GM12892 (cell line): ENCODE measurements at regions not wholly inside any gene's neighbourhood (a gene's known extent, or its start where the extent isn't known, plus 50 kb on each side); places are given as distances from the start of the nearest gene placed in this dataset.

ENCODE experiments used
- DNase-seq: peaks from one replicate; pipeline ENCODE4 v3.0.0; 2011; ENCODE audit not compliant: insufficient read length
- FAIRE-seq: peaks from 2 replicates; lab custom pipeline; 2011; peaks lifted over from hg19 to GRCh38; lab: Jason Lieb, UNC
- POLR2A ChIP-seq: IDR thresholded peaks from 2 replicates; pipeline ENCODE4 v1.6.1; 2011; ENCODE audit warnings: low read depth, low read length, control low read depth
- POLR2AphosphoS5 ChIP-seq: IDR thresholded peaks from 2 replicates; pipeline ENCODE4 v1.6.1; 2011; ENCODE audit warnings: low read depth, low read length, control low read depth
- TAF1 ChIP-seq: IDR thresholded peaks from 2 replicates; pipeline ENCODE4 v1.6.1; 2011; ENCODE audit warnings: low read depth, mild to moderate bottlenecking, control low read depth, low read length, borderline replicate concordance

DNA sequence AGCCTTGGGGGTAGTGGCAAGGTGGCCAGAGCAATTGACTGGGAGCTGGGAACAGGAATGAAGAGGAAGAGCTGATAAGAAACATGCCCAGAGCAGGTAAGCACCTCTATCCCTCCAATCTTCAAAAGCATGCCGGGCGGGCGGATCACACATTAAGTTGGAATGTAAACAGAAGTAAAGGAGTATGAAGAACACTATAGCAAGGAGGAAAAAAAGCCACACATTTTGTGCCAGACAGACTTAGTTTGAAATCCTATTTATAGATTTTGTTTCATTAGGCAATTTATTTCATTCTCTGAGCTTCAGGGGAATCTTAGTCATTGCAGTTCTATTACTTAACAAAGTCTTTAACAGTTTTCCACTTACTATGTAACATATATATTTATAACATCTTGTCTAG is 173.9 kb upstream of the TNC start:
- no peak for DNase-seq
- no peak for FAIRE-seq
- TF ChIP-seq POLR2A (no peak), POLR2AphosphoS5 (no peak), TAF1 (no peak)

DNA sequence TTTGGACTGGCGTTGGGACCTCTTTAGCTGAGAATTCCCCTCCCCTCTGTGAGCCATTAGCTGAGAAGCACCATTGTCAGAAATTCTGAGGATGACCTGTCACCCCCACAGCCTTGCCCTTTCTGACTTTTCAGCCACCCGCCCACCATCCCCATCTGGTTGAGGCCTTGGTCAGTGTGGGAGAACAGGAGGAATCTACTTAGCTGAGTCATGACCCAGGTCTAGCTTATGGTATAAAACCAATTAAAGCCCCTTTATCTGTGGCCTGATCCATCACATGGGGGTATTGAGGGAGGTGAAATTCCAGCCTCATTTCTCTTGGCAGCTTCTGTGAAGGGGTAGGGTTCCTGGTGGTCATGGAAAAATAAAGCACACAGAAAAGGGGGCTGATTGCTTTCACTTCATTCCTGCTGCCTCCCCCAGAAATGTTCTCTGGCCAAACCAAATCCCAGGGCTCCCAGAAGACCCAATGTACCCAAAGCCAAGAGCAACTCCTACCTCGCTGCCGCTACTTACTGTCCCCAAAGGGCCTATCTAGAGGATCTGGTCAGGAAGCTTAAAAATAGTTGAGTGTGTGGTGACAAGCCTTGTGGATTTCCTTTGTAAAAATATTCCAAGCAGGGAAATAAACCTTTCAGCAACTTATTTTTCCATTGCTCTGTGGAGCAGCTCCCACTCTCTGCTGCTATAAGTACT is 174.8 kb upstream of the TNC start:
- DNase-seq: no peak
- no peak for FAIRE-seq
- TF ChIP-seq POLR2AphosphoS5: no peak
- no peak for TF ChIP-seq POLR2A
- no peak for TF ChIP-seq TAF1

DNA sequence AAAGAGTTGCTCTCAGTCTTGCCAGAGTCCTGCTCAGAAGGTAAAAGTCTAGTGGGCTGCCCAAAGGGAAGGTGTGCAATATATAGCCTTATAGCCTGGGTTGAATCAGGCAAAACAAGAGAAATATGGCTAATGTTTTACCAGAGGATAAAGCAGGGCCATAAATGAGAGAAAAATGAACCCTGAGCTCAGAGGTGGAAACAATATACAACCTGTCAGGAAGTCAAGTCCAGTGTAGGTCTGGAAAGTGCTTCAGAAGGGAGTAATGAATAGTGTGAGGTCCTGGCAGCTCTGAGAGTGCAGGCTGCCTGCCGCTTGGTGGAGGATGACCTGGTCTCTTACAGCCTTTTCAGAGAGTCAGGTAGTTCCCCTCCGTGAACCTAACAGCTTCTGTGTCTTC is 177.8 kb upstream of the TNC start:
- FAIRE-seq: no peak
- DNase-seq: no peak
- TF ChIP-seq TAF1 (no peak), POLR2AphosphoS5 (no peak), POLR2A (no peak)

DNA sequence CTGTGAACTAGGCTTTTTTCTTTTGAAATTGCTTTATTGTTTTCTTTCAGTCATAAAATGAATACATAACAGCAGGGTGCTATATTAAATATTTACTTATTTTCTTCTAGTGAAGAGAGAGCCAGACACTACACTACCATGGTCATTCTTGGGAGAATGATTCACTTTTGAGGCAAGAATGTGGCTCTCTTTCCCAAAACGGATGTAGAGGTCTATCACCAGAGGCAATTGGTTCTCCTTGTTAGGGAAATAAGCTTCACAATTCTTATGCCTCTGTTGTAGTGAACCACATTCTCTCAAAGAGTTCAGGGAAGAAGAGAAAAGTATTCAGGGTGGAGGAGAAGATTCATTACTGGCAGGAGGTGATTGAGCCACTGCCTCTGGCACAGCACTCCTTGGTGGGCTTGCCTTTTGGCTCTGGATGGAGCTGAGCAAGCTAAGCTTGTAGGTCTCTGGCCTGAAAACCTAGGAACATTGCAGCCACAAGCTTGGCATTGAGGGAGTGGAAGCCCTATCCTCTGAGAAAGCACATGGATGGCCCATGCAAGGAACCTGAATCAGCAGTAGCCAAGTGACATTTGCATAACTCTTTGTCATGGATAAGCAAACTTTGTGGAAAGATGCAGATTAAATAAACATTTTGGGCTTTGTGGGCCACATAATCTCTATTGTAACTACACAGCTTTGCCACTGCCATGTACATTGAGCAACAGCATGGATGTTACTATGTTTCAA is 179.0 kb upstream of the TNC start:
- TF ChIP-seq TAF1: no peak
- no peak for TF ChIP-seq POLR2AphosphoS5
- TF ChIP-seq POLR2A: no peak
- FAIRE-seq (no peak), DNase-seq (no peak)

DNA sequence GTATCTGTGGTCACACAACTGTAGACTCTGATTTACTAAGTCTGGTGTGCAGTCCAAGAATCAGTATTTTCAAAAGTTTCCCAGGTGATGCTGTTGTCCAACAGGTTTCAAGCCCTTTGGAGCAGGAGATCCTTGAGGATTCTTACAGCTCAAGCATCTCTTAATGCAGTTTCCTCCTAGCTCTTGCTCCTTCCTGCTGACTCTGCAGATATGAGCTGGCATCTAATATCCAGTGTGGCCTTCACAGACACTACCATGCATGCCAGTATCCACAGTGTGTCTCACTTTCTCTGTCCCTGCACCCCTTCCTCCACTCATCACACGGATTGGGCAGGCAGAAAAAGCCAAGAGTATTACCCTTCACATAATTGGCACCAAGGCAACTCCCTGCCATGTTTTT is 182.2 kb upstream of the TNC start:
- no peak for DNase-seq
- FAIRE-seq: no peak
- TF ChIP-seq POLR2A (no peak), POLR2AphosphoS5 (no peak), TAF1 (no peak)

DNA sequence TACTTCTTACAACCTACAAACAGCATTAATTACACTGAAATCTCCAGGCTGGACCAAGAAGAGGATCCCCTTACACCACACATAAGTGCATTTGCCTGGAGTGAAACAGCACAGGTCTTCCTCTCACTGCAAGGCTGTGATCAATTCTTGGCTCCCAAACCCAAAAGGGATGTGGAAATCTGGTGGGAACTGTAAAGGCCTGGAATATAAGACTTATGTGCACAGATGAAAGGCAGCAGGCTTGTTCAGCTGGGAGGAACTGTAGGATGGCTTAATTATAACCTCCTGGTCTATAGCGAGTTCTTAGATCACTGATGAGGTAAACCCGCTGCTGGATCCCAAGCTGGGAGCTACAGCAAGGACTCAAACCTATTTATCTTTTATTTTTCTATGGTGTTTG is 182.9 kb upstream of the TNC start:
- no peak for FAIRE-seq
- no peak for DNase-seq
- TF ChIP-seq TAF1 (no peak), POLR2AphosphoS5 (no peak), POLR2A (no peak)

DNA sequence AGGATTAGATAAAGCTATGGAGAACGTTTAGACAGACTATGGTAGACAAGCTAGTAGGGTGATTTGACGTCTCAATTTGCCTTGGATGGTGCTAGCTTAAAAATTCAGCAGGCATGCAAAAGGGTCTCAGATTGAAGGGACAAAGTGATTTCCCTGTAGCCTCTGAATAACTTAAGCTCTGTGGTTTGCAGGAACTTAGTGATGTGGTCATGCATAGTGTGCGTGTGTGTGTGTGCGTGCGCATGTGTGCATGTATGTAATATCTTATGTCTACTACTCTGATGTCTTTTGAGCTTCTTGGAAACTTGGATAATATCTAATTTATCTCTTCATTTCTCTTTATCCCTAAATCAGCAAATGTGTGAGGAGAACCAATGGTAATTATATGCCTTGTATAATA is 183.6 kb upstream of the TNC start:
- DNase-seq: no peak
- TF ChIP-seq POLR2AphosphoS5: no peak
- no peak for TF ChIP-seq TAF1
- no peak for TF ChIP-seq POLR2A
- FAIRE-seq: no peak

DNA sequence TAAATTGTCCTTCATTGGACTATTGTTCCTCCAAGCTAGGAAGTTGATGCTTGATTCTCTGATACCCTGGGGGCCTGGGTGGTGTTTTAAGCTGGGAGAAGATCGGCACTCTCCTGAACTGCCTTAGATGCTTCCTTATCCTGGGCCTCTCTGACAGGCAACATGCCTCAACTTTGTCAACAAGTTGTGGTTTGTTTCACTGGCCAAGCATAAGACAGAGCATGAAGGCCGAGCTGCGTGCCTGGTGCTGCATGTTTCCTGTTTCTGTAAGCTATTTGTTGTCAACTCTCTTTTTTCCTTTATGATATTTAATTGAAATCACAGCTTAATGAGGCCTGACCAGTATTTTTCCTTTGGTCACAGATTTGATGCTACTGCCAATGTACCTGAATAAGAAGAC is 187.6 kb upstream of the TNC start:
- TF ChIP-seq TAF1 (no peak), POLR2AphosphoS5 (no peak), POLR2A (no peak)
- FAIRE-seq (no peak), DNase-seq (no peak)

DNA sequence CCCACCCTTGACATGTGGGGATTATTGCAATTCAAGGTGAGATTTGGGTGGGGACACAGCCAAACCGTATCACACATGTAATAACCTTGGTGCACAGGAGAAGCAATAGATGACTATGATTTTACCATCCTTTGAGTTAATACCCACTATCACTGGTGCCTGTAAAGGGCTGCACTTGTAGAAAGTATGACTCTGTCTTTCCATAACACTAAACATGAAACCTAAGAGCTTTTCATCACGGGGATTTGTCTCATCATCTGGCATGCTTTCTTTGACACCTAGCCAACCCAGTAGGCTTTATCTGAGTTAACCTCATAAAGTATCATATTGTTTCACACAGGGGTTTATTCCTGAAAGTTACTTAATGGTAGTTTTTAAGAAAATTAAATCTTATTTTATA is 188.9 kb upstream of the TNC start:
- no peak for TF ChIP-seq TAF1
- no peak for TF ChIP-seq POLR2A
- no peak for TF ChIP-seq POLR2AphosphoS5
- no peak for FAIRE-seq
- DNase-seq: no peak

DNA sequence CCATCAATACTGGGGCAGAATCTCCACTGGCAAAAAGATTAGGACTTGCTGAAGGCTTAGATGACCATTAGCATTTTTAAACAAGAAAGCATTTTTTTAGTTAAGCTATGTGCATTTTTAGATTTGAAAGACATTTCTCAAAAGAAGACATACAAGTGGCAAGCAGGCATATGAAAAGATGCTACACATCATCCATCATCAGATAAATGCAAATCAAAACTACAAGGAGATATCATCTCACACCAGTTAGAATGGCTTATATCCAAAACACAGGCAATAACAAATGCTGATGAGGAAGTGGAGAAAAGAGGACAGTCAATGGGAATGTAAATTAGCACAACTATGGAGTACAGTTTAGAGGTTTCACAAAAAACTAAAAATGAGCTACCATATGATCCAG is 195.6 kb upstream of the TNC start:
- DNase-seq (no peak), FAIRE-seq (no peak)
- TF ChIP-seq TAF1 (no peak), POLR2AphosphoS5 (no peak), POLR2A (no peak)

DNA sequence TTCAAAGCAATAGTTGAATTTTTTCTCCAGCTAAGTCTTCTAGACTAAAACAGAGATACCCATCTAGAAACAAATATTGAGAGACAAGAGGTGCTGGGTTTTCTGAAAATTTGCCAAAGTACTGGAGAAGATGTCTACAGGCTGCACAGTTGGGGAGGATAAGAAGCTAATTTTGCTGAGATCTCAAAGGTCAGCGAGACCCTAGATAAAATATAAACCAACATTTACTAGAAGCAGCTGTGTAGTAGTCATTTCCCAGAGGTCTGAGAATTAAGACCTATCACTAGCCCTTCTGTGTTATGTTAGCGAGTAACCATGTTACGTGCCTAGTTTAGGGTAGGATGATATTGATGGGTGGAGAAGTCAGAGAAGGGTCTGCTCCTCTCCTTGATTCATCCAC is 208.5 kb upstream of the TNC start:
- DNase-seq (no peak), FAIRE-seq (no peak)
- TF ChIP-seq TAF1 (no peak), POLR2A (no peak), POLR2AphosphoS5 (no peak)
